ENCODE measurements at regions not wholly inside any gene's neighbourhood (a gene's known extent, or its start where the extent isn't known, plus 50 kb on each side); places are given as distances from the start of the nearest gene placed in this dataset.

- no peak for TF ChIP-seq CTCF (IDR thresholded peaks at IDR 0.05; ENCODE audit: insufficient read depth, low read depth, low read length, missing control alignments)
- no peak for DNase-seq (ENCODE audit: low read depth)
- H3K4me3 ChIP-seq (ENCODE audit: low read length) = no peak overlapping the region
These were observed 106.7 kb downstream of the RPS29 start for GRCh38 chr14:49479432-49479831.

- no peak overlapping the region for H3K4me3 ChIP-seq (ENCODE audit: low read length)
- DNase-seq (ENCODE audit: low read depth) = no peak
- TF ChIP-seq CTCF (IDR thresholded peaks at IDR 0.05; ENCODE audit: insufficient read depth, low read depth, low read length, missing control alignments) = no peak
These were observed 107.4 kb downstream of the RPS29 start for GRCh38 chr14:49478784-49479183.

- no peak for DNase-seq (ENCODE audit: low read depth)
- no peak overlapping the region for H3K4me3 ChIP-seq (ENCODE audit: low read length)
- no peak for TF ChIP-seq CTCF (IDR thresholded peaks at IDR 0.05; ENCODE audit: insufficient read depth, low read depth, low read length, missing control alignments)
These were observed 119.1 kb downstream of the RPS29 start for GRCh38 chr14:49467091-49467490.

GRCh38 chr14:49464885-49465284 is 121.3 kb downstream of the RPS29 start:
- peak; percentile 9 for TF ChIP-seq CTCF (IDR thresholded peaks at IDR 0.05; ENCODE audit: insufficient read depth, low read depth, low read length, missing control alignments)
- DNase-seq (ENCODE audit: low read depth) = no peak
- no peak overlapping the region for H3K4me3 ChIP-seq (ENCODE audit: low read length)

GRCh38 chr14:49463146-49463545 is 123.0 kb downstream of the RPS29 start:
- no peak for TF ChIP-seq CTCF (IDR thresholded peaks at IDR 0.05; ENCODE audit: insufficient read depth, low read depth, low read length, missing control alignments)
- no peak for DNase-seq (ENCODE audit: low read depth)
- H3K4me3 ChIP-seq (ENCODE audit: low read length) = no peak overlapping the region

GRCh38 chr14:49461529-49462401 is 124.4 kb downstream of the RPS29 start:
- DNase-seq (ENCODE audit: low read depth) = peak; percentile 84
- peak; percentile 69 for TF ChIP-seq CTCF (IDR thresholded peaks at IDR 0.05; ENCODE audit: insufficient read depth, low read depth, low read length, missing control alignments)
- no peak overlapping the region for H3K4me3 ChIP-seq (ENCODE audit: low read length)

GRCh38 chr14:49460662-49461061 is 125.5 kb downstream of the RPS29 start:
- no peak overlapping the region for H3K4me3 ChIP-seq (ENCODE audit: low read length)
- no peak for DNase-seq (ENCODE audit: low read depth)
- no peak for TF ChIP-seq CTCF (IDR thresholded peaks at IDR 0.05; ENCODE audit: insufficient read depth, low read depth, low read length, missing control alignments)

Data from epithelial cell of esophagus (primary cell).